A204.1 (cell line): ENCODE measurements at regions not wholly inside any gene's neighbourhood (a gene's known extent, or its start where the extent isn't known, plus 50 kb on each side); places are given as distances from the start of the nearest gene placed in this dataset.

ENCODE experiments used
- FAIRE-seq: peaks from 2 replicates; lab custom pipeline; 2012; peaks lifted over from hg19 to GRCh38; lab: Jason Lieb, UNC

- peak; percentile 100 for FAIRE-seq
These were observed 343.0 kb downstream of the USP25 start for GRCh38 chr21:16072737-16073136.

GRCh38 chr21:16073586-16073985, 343.8 kb downstream of the USP25 start:
- FAIRE-seq = no peak

GRCh38 chr21:16074950-16075489, 345.2 kb downstream of the USP25 start:
- FAIRE-seq = no peak

- FAIRE-seq = no peak
These were observed 346.0 kb downstream of the USP25 start for GRCh38 chr21:16075649-16076282.

GRCh38 chr21:16076465-16076864, 346.7 kb downstream of the USP25 start:
- peak; percentile 53 for FAIRE-seq

GRCh38 chr21:16078382-16078781, 348.6 kb downstream of the USP25 start:
- FAIRE-seq = no peak

- FAIRE-seq = no peak
These were observed 350.0 kb downstream of the USP25 start for GRCh38 chr21:16079830-16080229.

- no peak for FAIRE-seq
These were observed 351.5 kb downstream of the USP25 start for GRCh38 chr21:16081304-16081703.

GRCh38 chr21:16082038-16082816, 352.4 kb downstream of the USP25 start:
- FAIRE-seq = peak; percentile 99

GRCh38 chr21:16084776-16085364, 355.1 kb downstream of the USP25 start:
- peak; percentile 100 for FAIRE-seq

GRCh38 chr21:16085421-16085820, 355.6 kb downstream of the USP25 start:
- FAIRE-seq = no peak

- FAIRE-seq = no peak
These were observed 356.3 kb downstream of the USP25 start for GRCh38 chr21:16086121-16086520.

- FAIRE-seq = no peak
These were observed 357.2 kb downstream of the USP25 start for GRCh38 chr21:16086936-16087335.

GRCh38 chr21:16087523-16087922, 357.7 kb downstream of the USP25 start:
- no peak for FAIRE-seq

- no peak for FAIRE-seq
These were observed 358.3 kb downstream of the USP25 start for GRCh38 chr21:16088056-16088455.

- no peak for FAIRE-seq
These were observed 365.2 kb downstream of the USP25 start for GRCh38 chr21:16095005-16095404.

GRCh38 chr21:16096988-16097387, 367.2 kb downstream of the USP25 start:
- no peak for FAIRE-seq

GRCh38 chr21:16102113-16102512, 372.3 kb downstream of the USP25 start:
- no peak for FAIRE-seq

GRCh38 chr21:16108561-16109075, 378.8 kb downstream of the USP25 start:
- FAIRE-seq = no peak

- FAIRE-seq = no peak
These were observed 383.4 kb downstream of the USP25 start for GRCh38 chr21:16113052-16113715.

- FAIRE-seq = no peak
These were observed 385.7 kb downstream of the USP25 start for GRCh38 chr21:16115461-16115860.

GRCh38 chr21:16116069-16116468, 386.3 kb downstream of the USP25 start:
- no peak for FAIRE-seq
